ENCODE measurements at regions not wholly inside any gene's neighbourhood (a gene's known extent, or its start where the extent isn't known, plus 50 kb on each side); places are given as distances from the start of the nearest gene placed in this dataset.
A peak's percentile ranks its signal among the peaks of the same experiment; 100 is the strongest.

GRCh38 chr14:101504096-101504948, 57.0 kb upstream of the DIO3 start:
- Mint-ChIP-seq H3K4me1 (no peaks in the 10 kb centered on the region), H3K36me3 (no peaks in the 10 kb centered on the region), H3K4me3 (no peak overlapping the region), H3K27me3 (ENCODE audit: low read depth in 3 of 3) (peaks cover 8 to 12% (median 11%) of the 10 kb centered on the region in 3 donors), H3K27ac (peak overlapping the region in 2 of 7 donors; percentile 30 to 43), H3K9me3 (peaks cover 0 to 8% (median 0%) of the 10 kb centered on the region in 7 donors)
- no peak for TF ChIP-seq CTCF (IDR thresholded peaks at IDR 0.05)
- intact Hi-C loops (cut with micrococcal nuclease) = no loop called here
- WGBS (ENCODE audit: insufficient coverage) = 92% methylated on average over 27 of the region's 32 CpGs
- Histone ChIP-seq H3K79me2 (ENCODE audit: insufficient read depth, low read length) (no peaks in the 10 kb centered on the region), H3K4me2 (replicated peaks; ENCODE audit: extremely low read depth, low read length, poor library complexity, severe bottlenecking) (no peak overlapping the region), H3K9me3 (replicated peaks in 1 of 2; ENCODE audit: control insufficient read depth in 1 of 2, insufficient read depth in 1 of 2, low read length in 2 of 2) (peaks cover 0 to 4% of the 10 kb centered on the region in 2 donors), H3K4me1 (ENCODE audit: control insufficient read depth in 1 of 2, insufficient read depth in 2 of 2, low read length in 2 of 2) (no peaks in the 10 kb centered on the region), H3K36me3 (replicated peaks in 1 of 2; ENCODE audit: control insufficient read depth in 1 of 2, insufficient read depth in 2 of 2, low read length in 2 of 2) (no peaks in the 10 kb centered on the region), H3K27ac (ENCODE audit: low read depth in 1 of 2, low read length in 2 of 2) (no peak overlapping the region), H3K27me3 (ENCODE audit: control insufficient read depth in 2 of 2, insufficient read depth in 2 of 2, low read length in 2 of 2) (peaks cover 0 to 3% of the 10 kb centered on the region in 2 donors), H3K4me3 (replicated peaks in 1 of 3; ENCODE audit: low read depth in 2 of 3, low read length in 3 of 3) (no peak overlapping the region), H4K20me1 (ENCODE audit: insufficient read depth, low read length) (no peaks in the 10 kb centered on the region), H2AFZ (ENCODE audit: insufficient read depth, low read depth, low read length, poor library complexity, severe bottlenecking) (no peak overlapping the region), H3K9ac (ENCODE audit: insufficient read depth, low read length, poor library complexity, severe bottlenecking) (no peak overlapping the region)
- DNase-seq = no peak

- intact Hi-C loops (cut with micrococcal nuclease) = no loop called here
- H3K4me1 Mint-ChIP-seq = no peaks in the 10 kb centered on the region
- WGBS (ENCODE audit: insufficient coverage) = 90% methylated on average over 19 of the region's 20 CpGs
- H3K4me2 ChIP-seq (replicated peaks; ENCODE audit: extremely low read depth, low read length, poor library complexity, severe bottlenecking) = no peak overlapping the region
- H4K20me1 ChIP-seq (ENCODE audit: insufficient read depth, low read length) = no peaks in the 10 kb centered on the region
- peaks cover 0 to 8% (median 1%) of the 10 kb centered on the region in 7 donors for H3K9me3 Mint-ChIP-seq
- H3K4me3 Mint-ChIP-seq = no peak overlapping the region
- H3K27ac ChIP-seq (ENCODE audit: low read depth in 1 of 2, low read length in 2 of 2) = no peak overlapping the region
- peaks cover 9 to 13% (median 10%) of the 10 kb centered on the region in 3 donors for H3K27me3 Mint-ChIP-seq (ENCODE audit: low read depth in 3 of 3)
- H2AFZ ChIP-seq (ENCODE audit: insufficient read depth, low read depth, low read length, poor library complexity, severe bottlenecking) = no peak overlapping the region
- H3K36me3 Mint-ChIP-seq = no peaks in the 10 kb centered on the region
- no peaks in the 10 kb centered on the region for H3K36me3 ChIP-seq (replicated peaks in 1 of 2; ENCODE audit: control insufficient read depth in 1 of 2, insufficient read depth in 2 of 2, low read length in 2 of 2)
- H3K27ac Mint-ChIP-seq = no peak overlapping the region
- peaks cover 0 to 4% of the 10 kb centered on the region in 2 donors for H3K9me3 ChIP-seq (replicated peaks in 1 of 2; ENCODE audit: control insufficient read depth in 1 of 2, insufficient read depth in 1 of 2, low read length in 2 of 2)
- DNase-seq = no peak
- no peak for TF ChIP-seq CTCF (IDR thresholded peaks at IDR 0.05)
- no peak overlapping the region for H3K4me3 ChIP-seq (replicated peaks in 1 of 3; ENCODE audit: low read depth in 2 of 3, low read length in 3 of 3)
- no peak overlapping the region for H3K9ac ChIP-seq (ENCODE audit: insufficient read depth, low read length, poor library complexity, severe bottlenecking)
- no peaks in the 10 kb centered on the region for H3K79me2 ChIP-seq (ENCODE audit: insufficient read depth, low read length)
- H3K4me1 ChIP-seq (ENCODE audit: control insufficient read depth in 1 of 2, insufficient read depth in 2 of 2, low read length in 2 of 2) = no peaks in the 10 kb centered on the region
- H3K27me3 ChIP-seq (ENCODE audit: control insufficient read depth in 2 of 2, insufficient read depth in 2 of 2, low read length in 2 of 2) = peaks cover 0 to 3% of the 10 kb centered on the region in 2 donors
Measured at GRCh38 chr14:101505236-101505970, 55.9 kb upstream of the DIO3 start.

Data from CD14-positive monocyte (primary cell).